CD1c-positive myeloid dendritic cell (primary cell): ENCODE measurements at regions not wholly inside any gene's neighbourhood (a gene's known extent, or its start where the extent isn't known, plus 50 kb on each side); places are given as distances from the start of the nearest gene placed in this dataset.
A peak's percentile ranks its signal among the peaks of the same experiment; 100 is the strongest.
"Not testable (repeated sequence)": the region's sequence is repeated elsewhere in the genome, so short reads cannot be mapped to it uniquely, and the experiment has no call there.

ENCODE experiments used
- DNase-seq: peaks from one replicate; pipeline ENCODE4 v3.0.0-alpha.2; 2016; ENCODE audit errors: extremely low spot score

- DNase-seq, result not testable (repeated sequence)
Measured at GRCh38 chr1:222470252-222470805, 77.6 kb downstream of the HHIPL2 start.

- DNase-seq, result peak; percentile 4
Measured at GRCh38 chr1:222466150-222466865, 81.6 kb downstream of the HHIPL2 start.

GRCh38 chr1:222465211-222466041 is 82.5 kb downstream of the HHIPL2 start:
- DNase-seq, result peak; percentile 94

- DNase-seq, result peak; percentile 76
Measured at GRCh38 chr1:222464841-222465210, 83.1 kb downstream of the HHIPL2 start.

- no peak for DNase-seq
Measured at GRCh38 chr1:222463059-222463730, 84.7 kb downstream of the HHIPL2 start.

GRCh38 chr1:222462601-222463000 is 85.3 kb downstream of the HHIPL2 start:
- no peak for DNase-seq

GRCh38 chr1:222461941-222462340 is 86.0 kb downstream of the HHIPL2 start:
- DNase-seq, result no peak

- DNase-seq, result no peak
Measured at GRCh38 chr1:222459652-222460051, 88.3 kb downstream of the HHIPL2 start.

- DNase-seq, result no peak
Measured at GRCh38 chr1:222457513-222457912, 90.4 kb downstream of the HHIPL2 start.

- DNase-seq, result no peak
Measured at GRCh38 chr1:222457084-222457483, 90.8 kb downstream of the HHIPL2 start.

- peak; percentile 77 for DNase-seq
Measured at GRCh38 chr1:222455188-222455879, 92.6 kb downstream of the HHIPL2 start.

GRCh38 chr1:222454782-222455181 is 93.1 kb downstream of the HHIPL2 start:
- DNase-seq, result no peak

- no peak for DNase-seq
Measured at GRCh38 chr1:222454186-222454585, 93.7 kb downstream of the HHIPL2 start.

GRCh38 chr1:222452031-222452430 is 95.9 kb downstream of the HHIPL2 start:
- DNase-seq, result no peak

- no peak for DNase-seq
Measured at GRCh38 chr1:222443566-222443965, 104.3 kb downstream of the HHIPL2 start.

GRCh38 chr1:222441066-222441465 is 106.8 kb downstream of the HHIPL2 start:
- DNase-seq, result no peak

GRCh38 chr1:222424826-222425225 is 123.1 kb downstream of the HHIPL2 start:
- no peak for DNase-seq

- no peak for DNase-seq
Measured at GRCh38 chr1:222421380-222421779, 126.5 kb downstream of the HHIPL2 start.

GRCh38 chr1:222420633-222421032 is 127.3 kb downstream of the HHIPL2 start:
- DNase-seq, result no peak

GRCh38 chr1:222418654-222419053 is 129.2 kb downstream of the HHIPL2 start:
- no peak for DNase-seq

- no peak for DNase-seq
Measured at GRCh38 chr1:222417264-222417663, 130.6 kb downstream of the HHIPL2 start.
